GM12891 (cell line): ENCODE measurements at regions not wholly inside any gene's neighbourhood (a gene's known extent, or its start where the extent isn't known, plus 50 kb on each side); places are given as distances from the start of the nearest gene placed in this dataset.

ENCODE experiments used
- POLR2A ChIP-seq: IDR thresholded peaks from 2 replicates; pipeline ENCODE4 v1.6.1; 2011; ENCODE audit warnings: low read depth, low read length, control low read depth
- POLR2AphosphoS5 ChIP-seq: IDR thresholded peaks from 2 replicates; pipeline ENCODE4 v1.6.1; 2011; ENCODE audit warnings: low read depth, low read length, control low read depth
- TAF1 ChIP-seq: IDR thresholded peaks from 2 replicates; pipeline ENCODE4 v1.6.1; 2011; ENCODE audit warnings: low read depth, low read length, control low read depth

DNA sequence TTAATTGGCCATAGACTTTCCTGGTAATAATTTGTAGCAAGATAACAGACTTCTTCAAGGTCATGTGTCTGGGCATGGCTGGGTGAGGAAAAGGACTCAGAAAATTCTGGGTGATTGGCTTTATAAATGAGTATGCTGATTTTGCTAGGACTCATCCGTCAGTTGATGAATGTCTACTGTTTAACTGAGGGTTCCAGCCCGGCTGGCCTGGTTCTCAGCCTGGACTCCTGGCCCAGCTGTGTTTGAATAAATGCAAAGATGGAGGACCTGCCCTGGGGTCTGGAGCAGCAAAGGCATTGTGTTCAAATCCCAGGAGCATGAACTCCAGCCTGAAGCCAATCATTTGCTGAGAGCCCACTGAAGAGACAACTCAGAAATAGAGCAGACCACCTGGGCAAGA is 323.2 kb downstream of the LRFN2 start:
- no peak for TF ChIP-seq POLR2AphosphoS5
- TF ChIP-seq POLR2A = no peak
- TF ChIP-seq TAF1 = no peak
